ENCODE measurements at regions not wholly inside any gene's neighbourhood (a gene's known extent, or its start where the extent isn't known, plus 50 kb on each side); places are given as distances from the start of the nearest gene placed in this dataset.
A peak's percentile ranks its signal among the peaks of the same experiment; 100 is the strongest.

GRCh38 chr21:23694390-23694789 is 1912.9 kb downstream of the MRPL39 start:
- TF ChIP-seq CTCF (IDR thresholded peaks at IDR 0.05; ENCODE audit: poor library complexity, severe bottlenecking) (peak; percentile 60), SMC3 (conservative IDR thresholded peaks at IDR 0.05; ENCODE audit: poor library complexity) (peak; percentile 69), EP300 (conservative IDR thresholded peaks at IDR 0.05; ENCODE audit: poor library complexity, severe bottlenecking) (no peak), RAD21 (conservative IDR thresholded peaks at IDR 0.05) (peak; percentile 72), POLR2AphosphoS5 (IDR thresholded peaks at IDR 0.05) (no peak)
- no peak overlapping the region for H3K27ac ChIP-seq (ENCODE audit: low read length)
- no peak overlapping the region for H2AFZ ChIP-seq (ENCODE audit: low read depth, low read length)
- no peaks in the 10 kb centered on the region for H4K20me1 ChIP-seq (ENCODE audit: insufficient read depth)
- H3F3A ChIP-seq (ENCODE audit: insufficient read depth, low read length, poor library complexity, severe bottlenecking) = no peaks in the 10 kb centered on the region
- no peaks in the 10 kb centered on the region for H3K79me2 ChIP-seq (replicated peaks; ENCODE audit: insufficient read depth, low read length)
- no peak overlapping the region for H3K9ac ChIP-seq (ENCODE audit: low read length)
- H3K9me3 ChIP-seq (ENCODE audit: low read length) = peaks cover 3% of the 10 kb centered on the region
- no peaks in the 10 kb centered on the region for H3K36me3 ChIP-seq (ENCODE audit: insufficient read depth, low read length)
- H3K9me2 ChIP-seq (ENCODE audit: insufficient read depth, low read length) = no peaks in the 10 kb centered on the region
- no peak overlapping the region for H3K4me2 ChIP-seq (ENCODE audit: low read length)
- no peak overlapping the region for H3K4me3 ChIP-seq (ENCODE audit: low read length)
- no peaks in the 10 kb centered on the region for H3K27me3 ChIP-seq (ENCODE audit: insufficient read depth, low read depth, low read length)

- no peak overlapping the region for H3K4me2 ChIP-seq (ENCODE audit: low read length)
- H3K36me3 ChIP-seq (ENCODE audit: insufficient read depth, low read length) = no peaks in the 10 kb centered on the region
- H3K27me3 ChIP-seq (ENCODE audit: insufficient read depth, low read depth, low read length) = no peaks in the 10 kb centered on the region
- H3K4me3 ChIP-seq (ENCODE audit: low read length) = no peak overlapping the region
- no peaks in the 10 kb centered on the region for H3K9me3 ChIP-seq (ENCODE audit: low read length)
- no peak for TF ChIP-seq RAD21 (conservative IDR thresholded peaks at IDR 0.05)
- no peak for TF ChIP-seq EZH2 (IDR thresholded peaks at IDR 0.05; ENCODE audit: borderline replicate concordance, insufficient read depth, low read length, poor library complexity, severe bottlenecking)
- TF ChIP-seq MXI1 (conservative IDR thresholded peaks at IDR 0.05; ENCODE audit: poor library complexity, severe bottlenecking) = no peak
- TF ChIP-seq TAF1 (IDR thresholded peaks at IDR 0.05; ENCODE audit: low read depth) = no peak
- TF ChIP-seq EP300 (conservative IDR thresholded peaks at IDR 0.05; ENCODE audit: poor library complexity, severe bottlenecking) = no peak
- TF ChIP-seq SMC3 (conservative IDR thresholded peaks at IDR 0.05; ENCODE audit: poor library complexity) = no peak
- TF ChIP-seq REST (IDR thresholded peaks at IDR 0.05; ENCODE audit: borderline replicate concordance) = no peak
- no peak for TF ChIP-seq POLR2AphosphoS5 (IDR thresholded peaks at IDR 0.05)
- H4K20me1 ChIP-seq (ENCODE audit: insufficient read depth) = no peaks in the 10 kb centered on the region
- no peak overlapping the region for H3K9ac ChIP-seq (ENCODE audit: low read length)
- H3K9me2 ChIP-seq (ENCODE audit: insufficient read depth, low read length) = no peaks in the 10 kb centered on the region
- no peak overlapping the region for H2AFZ ChIP-seq (ENCODE audit: low read depth, low read length)
- H3F3A ChIP-seq (ENCODE audit: insufficient read depth, low read length, poor library complexity, severe bottlenecking) = no peaks in the 10 kb centered on the region
- no peaks in the 10 kb centered on the region for H3K79me2 ChIP-seq (replicated peaks; ENCODE audit: insufficient read depth, low read length)
- no peak overlapping the region for H3K27ac ChIP-seq (ENCODE audit: low read length)
Observed at GRCh38 chr21:23690316-23690715, 1917.0 kb downstream of the MRPL39 start.

Measured in neural cell (in vitro differentiated cells).